GM19239 (cell line): ENCODE measurements at regions not wholly inside any gene's neighbourhood (a gene's known extent, or its start where the extent isn't known, plus 50 kb on each side); places are given as distances from the start of the nearest gene placed in this dataset.
"Not testable (repeated sequence)": the region's sequence is repeated elsewhere in the genome, so short reads cannot be mapped to it uniquely, and the experiment has no call there.

ENCODE experiments used
- DNase-seq: peaks from one replicate; pipeline ENCODE4 v3.0.0; 2011; ENCODE audit warnings: low spot score; ENCODE audit not compliant: insufficient read length
- FAIRE-seq: peaks from 2 replicates; lab custom pipeline; 2011; peaks lifted over from hg19 to GRCh38; lab: Jason Lieb, UNC

- DNase-seq (no peak), FAIRE-seq (no peak)
Observed at GRCh38 chr2:230593765-230594164, 118.9 kb upstream of the CAB39 start.

GRCh38 chr2:230594286-230594840, 118.3 kb upstream of the CAB39 start:
- DNase-seq (no peak), FAIRE-seq (no peak)

- no peak for FAIRE-seq
- DNase-seq, result no peak
Observed at GRCh38 chr2:230599853-230600252, 112.8 kb upstream of the CAB39 start.

GRCh38 chr2:230600285-230600684, 112.4 kb upstream of the CAB39 start:
- DNase-seq, result no peak
- peak; percentile 92 for FAIRE-seq

- DNase-seq (no peak), FAIRE-seq (no peak)
Observed at GRCh38 chr2:230600881-230601280, 111.8 kb upstream of the CAB39 start.

GRCh38 chr2:230601510-230601909, 111.1 kb upstream of the CAB39 start:
- FAIRE-seq, result peak; percentile 97
- no peak for DNase-seq

- no peak for DNase-seq
- FAIRE-seq, result peak; percentile 94
Observed at GRCh38 chr2:230602562-230603230, 109.9 kb upstream of the CAB39 start.

- DNase-seq, FAIRE-seq: not testable (repeated sequence)
Observed at GRCh38 chr2:230603317-230603716, 109.3 kb upstream of the CAB39 start.

GRCh38 chr2:230604158-230604557, 108.5 kb upstream of the CAB39 start:
- not testable (repeated sequence) for DNase-seq, FAIRE-seq

- FAIRE-seq (no peak), DNase-seq (no peak)
Observed at GRCh38 chr2:230614040-230614439, 98.6 kb upstream of the CAB39 start.

- FAIRE-seq, result peak; percentile 92
- DNase-seq, result peak; percentile 35
Observed at GRCh38 chr2:230614913-230615332, 97.7 kb upstream of the CAB39 start.

- not testable (repeated sequence) for DNase-seq, FAIRE-seq
Observed at GRCh38 chr2:230617256-230617706, 95.4 kb upstream of the CAB39 start.

GRCh38 chr2:230619491-230619890, 93.2 kb upstream of the CAB39 start:
- DNase-seq (no peak), FAIRE-seq (no peak)

- FAIRE-seq, DNase-seq: not testable (repeated sequence)
Observed at GRCh38 chr2:230625220-230625619, 87.4 kb upstream of the CAB39 start.

GRCh38 chr2:230627091-230627490, 85.6 kb upstream of the CAB39 start:
- not testable (repeated sequence) for FAIRE-seq, DNase-seq

GRCh38 chr2:230627806-230628724, 84.6 kb upstream of the CAB39 start:
- FAIRE-seq (no peak), DNase-seq (no peak)

- DNase-seq (no peak), FAIRE-seq (no peak)
Observed at GRCh38 chr2:230631470-230631869, 81.2 kb upstream of the CAB39 start.

GRCh38 chr2:230634146-230634545, 78.5 kb upstream of the CAB39 start:
- no peak for FAIRE-seq
- DNase-seq, result no peak

GRCh38 chr2:230634721-230635313, 77.8 kb upstream of the CAB39 start:
- not testable (repeated sequence) for FAIRE-seq, DNase-seq

- DNase-seq (no peak), FAIRE-seq (peak; percentile 35)
Observed at GRCh38 chr2:230636684-230637271, 75.9 kb upstream of the CAB39 start.
